ENCODE measurements at regions not wholly inside any gene's neighbourhood (a gene's known extent, or its start where the extent isn't known, plus 50 kb on each side); places are given as distances from the start of the nearest gene placed in this dataset.

- TF ChIP-seq ZNF70 (CRISPR knock-in tag; IDR thresholded peaks at IDR 0.05) = no peak
- TF ChIP-seq RARB (CRISPR knock-in tag; IDR thresholded peaks at IDR 0.05) = no peak
- TF ChIP-seq CSRNP3 (CRISPR knock-in tag; IDR thresholded peaks at IDR 0.05) = no peak
- TF ChIP-seq ZFP3 (CRISPR knock-in tag; IDR thresholded peaks at IDR 0.05) = no peak
- no peak for TF ChIP-seq ZNF8 (CRISPR knock-in tag; IDR thresholded peaks at IDR 0.05)
- no peak for ATAC-seq
These were observed 219.5 kb downstream of the PTPRU start for GRCh38 chr1:29455781-29456180.

- no peak for ATAC-seq
- no peak for TF ChIP-seq TCF4 (CRISPR knock-in tag; IDR thresholded peaks at IDR 0.05; ENCODE audit: borderline replicate concordance)
- TF ChIP-seq TSHZ2 (CRISPR knock-in tag; IDR thresholded peaks at IDR 0.05) = no peak
- TF ChIP-seq CSDC2 (CRISPR knock-in tag; IDR thresholded peaks at IDR 0.05) = no peak
- TF ChIP-seq CSRNP3 (CRISPR knock-in tag; IDR thresholded peaks at IDR 0.05) = no peak
- TF ChIP-seq SNAI2 (CRISPR knock-in tag; IDR thresholded peaks at IDR 0.05) = no peak
- no peak for TF ChIP-seq ZC3H10 (CRISPR knock-in tag; IDR thresholded peaks at IDR 0.05)
- no peak for TF ChIP-seq GLIS3 (CRISPR knock-in tag; IDR thresholded peaks at IDR 0.05)
- no peak for TF ChIP-seq OSR1 (CRISPR knock-in tag; IDR thresholded peaks at IDR 0.05)
- TF ChIP-seq PATZ1 (CRISPR knock-in tag; IDR thresholded peaks at IDR 0.05; ENCODE audit: borderline replicate concordance) = no peak
- TF ChIP-seq ZNF565 (CRISPR knock-in tag; conservative IDR thresholded peaks at IDR 0.05; ENCODE audit: low read depth) = no peak
- TF ChIP-seq BACH2 (CRISPR knock-in tag; IDR thresholded peaks at IDR 0.05; ENCODE audit: borderline replicate concordance) = no peak
- no peak for TF ChIP-seq ARNTL (CRISPR knock-in tag; IDR thresholded peaks at IDR 0.05; ENCODE audit: borderline replicate concordance, low read depth)
- no peak for TF ChIP-seq ZFP30 (CRISPR knock-in tag; IDR thresholded peaks at IDR 0.05)
- no peak for TF ChIP-seq TOX (CRISPR knock-in tag; IDR thresholded peaks at IDR 0.05; ENCODE audit: borderline replicate concordance)
- TF ChIP-seq ISL1 (CRISPR knock-in tag; IDR thresholded peaks at IDR 0.05) = no peak
- no peak for TF ChIP-seq RARB (CRISPR knock-in tag; IDR thresholded peaks at IDR 0.05)
- TF ChIP-seq POU6F1 (CRISPR knock-in tag; IDR thresholded peaks at IDR 0.05; ENCODE audit: borderline replicate concordance, low read depth) = no peak
These were observed 218.5 kb downstream of the PTPRU start for GRCh38 chr1:29454616-29455380.
